ENCODE measurements at regions not wholly inside any gene's neighbourhood (a gene's known extent, or its start where the extent isn't known, plus 50 kb on each side); places are given as distances from the start of the nearest gene placed in this dataset.
"Not testable (repeated sequence)": the region's sequence is repeated elsewhere in the genome, so short reads cannot be mapped to it uniquely, and the experiment has no call there.

GRCh38 chr14:46540986-46541385, 110.6 kb downstream of the RPL10L start (continued):
- TF ChIP-seq FOXP4 (CRISPR knock-in tag; IDR thresholded peaks at IDR 0.05) (no peak), NFYB (CRISPR knock-in tag; conservative IDR thresholded peaks at IDR 0.05; ENCODE audit: low read depth) (no peak), ZNF416 (CRISPR knock-in tag; IDR thresholded peaks at IDR 0.05) (no peak), NR1H2 (CRISPR knock-in tag; IDR thresholded peaks at IDR 0.05) (no peak), CTCF (IDR thresholded peaks at IDR 0.05) (no peak), TP53 (CRISPR knock-in tag; IDR thresholded peaks at IDR 0.05) (no peak), OVOL2 (CRISPR knock-in tag; IDR thresholded peaks at IDR 0.05; ENCODE audit: borderline replicate concordance) (no peak), IRF1 (CRISPR knock-in tag; IDR thresholded peaks at IDR 0.05) (no peak)

- no peaks in the 10 kb centered on the region for H3K4me1 Mint-ChIP-seq
- CTCF ChIA-PET: no interaction called here
These were observed 132.5 kb downstream of the RPL10L start for GRCh38 chr14:46519121-46519520.

GRCh38 chr14:46508752-46509151, 142.8 kb downstream of the RPL10L start:
- H3K9me3 Mint-ChIP-seq: peaks cover 27% of the 10 kb centered on the region
- H3K27me3 Mint-ChIP-seq (ENCODE audit: low read depth); ATAC-seq; H3K27ac Mint-ChIP-seq; POLR2A ChIA-PET; CTCF ChIA-PET; H3K4me3 Mint-ChIP-seq: not testable (repeated sequence)
- H3K36me3 Mint-ChIP-seq: peaks cover 21% of the 10 kb centered on the region
- DNase-seq (ENCODE audit: low spot score): peak; percentile 16
- H3K4me1 Mint-ChIP-seq: peaks cover 12% of the 10 kb centered on the region

More at GRCh38 chr14:46519121-46519520, 132.5 kb downstream of the RPL10L start:
- no peak overlapping the region for H3K4me3 Mint-ChIP-seq
- H3K9me3 Mint-ChIP-seq: peaks cover 17% of the 10 kb centered on the region
- no peaks in the 10 kb centered on the region for H3K36me3 Mint-ChIP-seq
- DNase-seq (ENCODE audit: low spot score) (no peak), ATAC-seq (no peak)
- H3K27me3 Mint-ChIP-seq (ENCODE audit: low read depth): no peaks in the 10 kb centered on the region; the same call in 1 of the 2 replicates
- POLR2A ChIA-PET: interaction anchor here (0.6 kb wide), 1 partner anchor 300 kb away, joined by 4 read pairs; no protein-coding TSS in a partner anchor
- no peak overlapping the region for H3K27ac Mint-ChIP-seq
- no peak for TF ChIP-seq CREM (CRISPR knock-in tag; IDR thresholded peaks at IDR 0.05)
- no peak for TF ChIP-seq ZSCAN18 (CRISPR knock-in tag; IDR thresholded peaks at IDR 0.05)
- TF ChIP-seq ZBTB43 (CRISPR knock-in tag; IDR thresholded peaks at IDR 0.05): no peak
- no peak for TF ChIP-seq HMGXB4 (CRISPR knock-in tag; IDR thresholded peaks at IDR 0.05)
- no peak for TF ChIP-seq TP53 (CRISPR knock-in tag; IDR thresholded peaks at IDR 0.05)
